ENCODE measurements at regions not wholly inside any gene's neighbourhood (a gene's known extent, or its start where the extent isn't known, plus 50 kb on each side); places are given as distances from the start of the nearest gene placed in this dataset.
"Not testable (repeated sequence)": the region's sequence is repeated elsewhere in the genome, so short reads cannot be mapped to it uniquely, and the experiment has no call there.

- DNase-seq (ENCODE audit: low spot score): no peak
- TF ChIP-seq CTCF (IDR thresholded peaks at IDR 0.05): no peak
- Histone ChIP-seq H3K4me3 (no peak overlapping the region), H3K27ac (no peak overlapping the region)
These were observed 155.0 kb downstream of the MAIP1 start for GRCh38 chr2:200110381-200110780.

- H3K27ac ChIP-seq; H3K4me3 ChIP-seq; DNase-seq (ENCODE audit: low spot score): not testable (repeated sequence)
These were observed 157.8 kb downstream of the MAIP1 start for GRCh38 chr2:200113016-200113799.

GRCh38 chr2:200119236-200119635 lies 163.9 kb downstream of the MAIP1 start:
- no peak overlapping the region for H3K4me3 ChIP-seq
- no peak for TF ChIP-seq CTCF (IDR thresholded peaks at IDR 0.05)
- no peak for DNase-seq (ENCODE audit: low spot score)
- H3K27ac ChIP-seq: no peak overlapping the region

- DNase-seq (ENCODE audit: low spot score): no peak
- TF ChIP-seq CTCF (IDR thresholded peaks at IDR 0.05): no peak
- no peak overlapping the region for H3K27ac ChIP-seq
- H3K4me3 ChIP-seq: no peak overlapping the region
These were observed 166.5 kb downstream of the MAIP1 start for GRCh38 chr2:200121931-200122330.

- no peak for DNase-seq (ENCODE audit: low spot score)
- no peak overlapping the region for H3K27ac ChIP-seq
- H3K4me3 ChIP-seq: no peak overlapping the region
- no peak for TF ChIP-seq CTCF (IDR thresholded peaks at IDR 0.05)
These were observed 167.3 kb downstream of the MAIP1 start for GRCh38 chr2:200122683-200123082.

GRCh38 chr2:200124665-200125368 lies 169.4 kb downstream of the MAIP1 start:
- H3K27ac ChIP-seq; H3K4me3 ChIP-seq; DNase-seq (ENCODE audit: low spot score): not testable (repeated sequence)

GRCh38 chr2:200125444-200126284 lies 170.3 kb downstream of the MAIP1 start:
- Histone ChIP-seq H3K4me3 (no peak overlapping the region), H3K27ac (no peak overlapping the region)
- TF ChIP-seq CTCF (IDR thresholded peaks at IDR 0.05): no peak
- no peak for DNase-seq (ENCODE audit: low spot score)

GRCh38 chr2:200126285-200126670 lies 170.9 kb downstream of the MAIP1 start:
- H3K27ac ChIP-seq; DNase-seq (ENCODE audit: low spot score); H3K4me3 ChIP-seq: not testable (repeated sequence)

GRCh38 chr2:200126680-200127079 lies 171.3 kb downstream of the MAIP1 start:
- H3K4me3 ChIP-seq; DNase-seq (ENCODE audit: low spot score); H3K27ac ChIP-seq: not testable (repeated sequence)
